SHP77 (cell line): ENCODE measurements at regions not wholly inside any gene's neighbourhood (a gene's known extent, or its start where the extent isn't known, plus 50 kb on each side); places are given as distances from the start of the nearest gene placed in this dataset.

Experiments
- DNase-seq, 2 experiments: peaks; one replicate each; lab custom pipeline; 2025; lab: John Stamatoyannopoulos, UW

DNA sequence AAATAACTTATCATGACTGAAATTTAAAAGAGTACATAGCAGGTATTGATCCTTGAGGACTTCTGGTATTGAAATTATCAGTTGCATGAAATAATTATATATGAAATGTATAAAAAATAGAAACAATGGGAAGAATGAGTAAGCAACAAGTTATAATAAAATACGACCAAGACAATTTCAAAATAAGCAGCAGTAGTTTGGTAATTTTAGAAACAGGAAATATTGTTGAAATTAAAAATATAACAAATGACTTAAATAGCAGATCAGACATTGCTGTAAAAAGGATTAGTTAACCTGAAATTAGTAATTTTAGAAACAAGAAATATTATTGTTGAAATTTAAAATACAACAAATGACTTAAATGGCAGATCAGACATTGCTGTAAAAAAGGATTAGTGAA is 152.3 kb downstream of the BTC start:
- no peak for DNase-seq

DNA sequence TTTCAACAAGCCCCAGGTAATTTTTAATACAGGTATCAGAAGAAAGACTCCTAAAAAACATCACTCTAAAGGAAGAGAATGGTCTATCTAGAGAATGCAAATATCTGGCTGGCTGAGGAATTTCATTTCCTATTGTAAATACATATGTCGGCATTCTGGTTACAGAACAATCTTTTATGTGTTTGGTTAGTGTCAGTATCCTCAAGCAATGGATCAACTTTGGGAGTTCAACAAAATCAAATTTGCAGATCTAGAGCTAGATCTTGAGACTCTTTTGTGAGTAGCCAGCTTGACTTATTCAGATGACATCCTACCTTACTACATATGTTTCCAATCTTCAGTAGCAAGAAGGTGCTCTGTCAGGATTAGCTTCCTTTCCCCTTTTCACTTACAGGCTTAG is 145.1 kb downstream of the BTC start:
- no peak for DNase-seq

DNA sequence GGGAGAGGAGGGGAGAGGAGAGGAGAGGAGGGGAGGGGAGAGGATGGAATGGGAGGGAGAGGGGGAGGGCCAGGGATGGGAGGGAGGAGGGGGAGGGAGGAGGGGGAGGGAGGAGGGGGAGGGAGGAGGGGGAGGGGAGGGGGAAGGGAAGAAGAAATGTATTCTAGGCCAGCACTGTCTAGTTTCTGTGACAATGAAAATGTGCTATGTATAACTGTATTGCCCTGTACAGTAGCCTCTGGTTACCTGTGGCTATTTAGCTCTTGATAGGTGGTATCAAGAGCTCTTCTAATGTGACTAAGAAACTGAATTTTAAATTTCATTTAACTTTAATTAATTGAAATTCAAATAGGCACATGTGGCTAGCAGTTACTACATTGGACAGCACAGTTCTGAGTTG is 143.1 kb downstream of the BTC start:
- DNase-seq, result no peak

DNA sequence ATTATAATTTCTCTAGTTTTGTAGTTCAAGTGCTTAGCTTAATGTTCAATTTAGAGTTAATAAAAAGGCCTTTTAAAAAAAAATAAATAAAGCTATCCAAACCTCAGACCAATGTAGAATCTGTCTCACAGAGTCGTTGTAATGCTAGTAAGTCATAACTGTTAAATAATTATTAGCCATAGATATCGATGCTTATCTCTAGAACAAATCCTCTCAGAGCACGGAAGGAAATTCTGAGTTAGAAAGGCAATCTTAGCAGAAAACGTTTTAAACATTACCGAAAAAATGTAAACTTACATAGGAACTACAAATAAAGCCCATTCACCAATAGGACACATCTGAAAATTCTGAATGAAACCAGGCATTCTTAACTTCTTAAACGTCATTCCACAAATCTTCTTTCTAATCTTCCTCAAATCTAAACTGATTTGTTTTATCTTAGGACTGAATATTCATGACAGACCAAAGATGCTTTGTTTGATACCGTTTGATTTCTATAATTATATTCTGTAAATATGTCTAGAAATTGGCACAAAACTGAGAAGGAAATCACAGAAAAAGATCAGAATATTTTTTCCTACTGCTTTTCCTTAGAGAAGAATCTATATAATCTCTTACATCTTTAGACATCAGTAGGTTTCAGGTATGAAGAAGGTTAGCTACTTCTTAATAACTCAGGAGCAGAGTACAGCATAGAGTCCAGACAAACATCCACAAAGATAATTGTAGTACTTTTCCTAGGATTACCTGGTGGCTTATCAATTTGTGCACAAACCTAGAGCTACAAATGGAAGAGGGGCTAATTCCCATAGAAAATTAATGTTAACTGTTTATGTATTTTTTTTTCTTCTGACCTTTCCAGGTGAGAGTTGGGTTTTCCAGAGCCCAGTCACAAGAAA is 140.7 kb downstream of the BTC start:
- DNase-seq, result no peak

DNA sequence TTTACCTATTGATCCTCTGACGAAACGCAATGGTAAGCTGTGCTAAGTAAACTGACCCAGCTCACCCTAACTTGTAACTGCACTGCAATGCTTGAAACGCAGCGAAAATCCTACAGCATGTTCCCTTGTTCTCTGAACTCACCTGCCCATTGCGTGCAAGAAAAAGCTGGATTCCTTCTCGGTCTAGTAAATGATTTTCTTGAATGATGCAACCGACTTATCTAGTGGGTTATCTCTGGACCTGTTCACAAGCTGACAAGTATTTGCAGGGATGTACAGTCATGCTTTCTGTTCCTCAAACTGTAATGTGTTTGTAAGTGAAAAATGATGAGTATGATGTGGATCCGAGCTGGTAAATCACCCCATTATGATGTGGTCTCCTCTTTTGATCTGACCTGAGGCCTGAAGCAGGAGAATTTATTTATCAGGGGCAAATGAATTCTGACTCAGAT is 140.1 kb downstream of the BTC start:
- no peak for DNase-seq

DNA sequence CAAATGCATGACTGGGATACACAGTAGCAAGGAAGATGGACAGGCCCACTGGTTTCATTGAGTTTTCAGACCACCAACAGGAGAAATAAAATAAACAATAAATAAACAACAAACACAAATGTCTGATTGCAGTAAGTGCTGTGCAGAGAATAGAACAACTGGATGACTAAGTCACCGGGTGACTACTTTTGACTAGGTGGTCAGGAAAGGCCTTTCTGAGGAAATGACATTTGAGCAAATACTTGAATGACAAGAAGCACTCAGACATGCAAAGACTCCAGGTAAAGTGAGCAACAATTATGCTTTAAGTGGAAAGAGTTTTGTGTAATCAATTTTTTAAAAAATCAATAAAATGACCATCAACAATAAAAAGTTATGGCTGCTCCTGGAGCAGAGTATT is 137.7 kb downstream of the BTC start:
- no peak for DNase-seq

DNA sequence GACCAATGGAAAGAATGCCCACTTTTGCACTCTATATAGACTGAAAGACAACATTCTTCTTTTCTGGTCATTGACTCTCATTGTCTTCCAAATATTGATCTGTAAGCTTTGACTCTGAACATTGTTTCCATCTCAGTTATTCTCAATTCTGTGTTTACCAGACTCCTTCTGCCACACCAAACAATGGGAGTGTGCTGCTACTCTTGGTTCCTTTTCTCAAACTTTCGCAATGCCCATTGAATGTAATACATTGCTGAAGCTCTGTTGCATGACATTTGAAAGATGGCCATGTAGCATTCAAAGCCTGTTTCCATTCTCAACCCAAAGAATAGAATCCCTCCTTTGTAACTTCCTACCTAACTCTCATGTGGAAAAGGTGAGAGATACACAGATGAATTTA is 136.2 kb downstream of the BTC start:
- no peak for DNase-seq

DNA sequence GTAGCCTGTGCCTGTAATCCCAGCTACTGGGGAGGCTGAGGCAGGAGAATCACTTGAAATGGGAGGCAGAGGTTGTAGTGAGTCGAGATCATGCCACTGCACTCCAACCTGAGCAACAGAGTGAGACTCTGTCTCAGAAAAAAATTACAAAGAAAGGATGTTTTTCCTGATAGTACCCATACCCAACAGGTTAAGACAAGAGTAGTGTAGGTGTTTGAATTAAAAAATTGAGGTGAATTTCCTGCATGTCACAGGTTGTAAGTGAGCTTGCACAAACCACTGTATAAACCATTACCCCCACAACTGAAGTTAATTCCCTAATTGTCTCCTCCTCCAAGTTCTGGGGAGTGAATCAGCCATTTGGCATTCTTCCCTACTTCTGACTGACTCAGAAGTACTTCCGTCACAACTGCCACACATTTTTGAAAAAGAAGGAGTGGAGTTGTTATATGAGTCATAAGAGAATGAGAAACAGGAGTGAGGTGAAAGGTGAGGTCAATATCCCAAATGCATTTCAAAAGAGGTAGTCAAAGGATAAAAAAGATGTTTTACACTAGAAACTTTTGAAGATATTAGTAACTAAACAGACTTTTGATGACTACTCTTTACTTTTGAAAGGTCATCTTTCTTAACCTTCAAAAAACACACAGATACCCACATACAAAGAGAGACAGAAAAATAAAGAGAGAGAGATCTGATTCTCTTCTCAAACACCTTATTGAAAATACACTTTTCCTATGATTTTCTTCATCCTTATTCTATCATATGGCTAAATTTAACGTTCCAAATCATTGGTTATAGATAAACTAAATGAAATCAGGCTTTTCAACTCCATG is 134.5 kb downstream of the BTC start:
- DNase-seq, result no peak

DNA sequence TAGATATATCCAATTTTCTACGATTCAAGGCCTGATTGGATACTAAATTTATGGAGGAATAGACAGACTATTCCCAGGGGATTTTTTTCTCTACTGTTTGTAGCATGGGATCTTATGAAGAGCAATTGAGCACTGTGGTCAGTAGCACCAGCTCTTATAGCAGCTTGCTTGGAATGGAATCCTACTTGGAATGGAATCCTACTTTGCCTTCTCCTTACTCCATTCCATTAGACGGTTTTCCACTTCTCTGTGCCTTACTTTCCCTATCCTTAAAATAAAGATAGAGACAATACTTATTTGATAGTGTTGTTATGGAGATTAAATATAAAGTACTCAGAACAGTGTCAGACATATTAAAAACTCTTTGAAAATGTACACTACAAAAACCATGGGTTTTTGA is 133.5 kb downstream of the BTC start:
- no peak for DNase-seq

DNA sequence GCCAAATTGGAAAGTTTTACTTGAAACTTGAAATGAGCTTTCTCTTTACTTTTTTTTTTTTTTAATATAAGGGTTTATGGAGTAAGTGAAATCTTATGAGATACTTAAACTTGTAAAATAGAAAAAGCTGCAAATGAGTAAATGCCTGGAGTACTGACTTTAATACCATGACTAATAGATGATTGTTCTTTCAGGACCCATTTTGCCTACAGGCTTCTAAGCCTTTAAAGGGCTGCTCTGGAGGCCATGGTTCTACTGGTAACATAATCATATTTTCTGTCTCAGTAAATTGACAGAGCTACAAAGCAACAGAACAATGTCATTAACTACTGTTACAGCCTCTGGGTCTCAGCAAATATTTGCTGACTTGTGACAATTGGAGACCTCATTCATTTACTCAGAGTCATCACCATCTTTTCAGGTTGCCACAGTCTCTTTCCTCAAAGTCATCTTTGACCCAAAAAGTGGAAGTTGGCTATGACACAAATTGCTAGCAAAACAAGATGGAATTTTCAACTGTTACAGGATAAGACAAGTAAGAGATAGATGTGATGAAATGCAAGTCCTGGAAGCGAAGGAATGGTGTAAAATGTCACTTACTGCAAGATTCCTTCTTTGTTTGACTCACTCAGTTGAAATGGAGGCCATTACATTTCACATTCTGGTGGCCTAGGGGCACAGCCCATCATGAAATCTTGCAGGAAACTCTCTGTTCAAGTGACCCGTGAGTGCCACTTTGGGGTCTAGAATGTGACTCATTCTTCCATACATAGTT is 132.7 kb downstream of the BTC start:
- DNase-seq, result no peak

DNA sequence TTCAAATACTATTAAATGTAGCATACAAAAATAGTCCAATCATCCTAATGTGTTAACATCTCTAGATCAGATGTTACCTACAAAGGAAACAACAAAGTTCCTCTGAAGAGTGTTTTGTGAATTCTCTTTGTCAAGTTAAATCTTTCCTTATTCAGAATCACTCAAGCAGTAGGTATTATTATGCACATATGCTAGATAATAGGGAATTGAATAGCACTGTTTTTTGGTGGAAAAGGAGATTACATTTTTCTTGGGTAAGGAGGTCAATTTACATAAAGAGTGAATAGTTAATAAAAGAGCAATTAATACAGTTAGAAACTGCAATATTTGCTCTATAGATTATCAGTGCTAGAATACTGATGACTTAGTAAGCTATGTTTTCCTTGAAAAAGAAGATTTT is 130.7 kb downstream of the BTC start:
- DNase-seq, result no peak

DNA sequence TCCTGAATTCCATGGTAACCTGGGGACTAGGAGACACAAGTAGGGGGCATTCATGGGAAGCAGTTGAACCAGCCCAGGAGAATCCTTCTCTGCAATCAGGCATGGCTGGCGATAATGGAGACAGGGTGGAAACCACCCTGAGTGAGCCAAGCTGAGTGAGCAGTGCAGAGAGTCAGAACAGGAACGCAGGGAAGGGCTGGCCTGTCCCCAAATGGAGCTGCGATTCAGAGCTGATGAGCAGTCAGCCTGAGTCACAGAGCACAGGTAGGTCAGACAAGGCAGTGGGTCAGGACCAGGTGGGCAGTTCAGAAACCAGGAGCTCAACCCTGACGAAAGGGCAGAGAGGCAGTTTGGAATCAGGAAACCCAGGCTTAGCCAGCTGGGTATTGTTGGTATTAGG is 129.0 kb downstream of the BTC start:
- DNase-seq, result no peak

DNA sequence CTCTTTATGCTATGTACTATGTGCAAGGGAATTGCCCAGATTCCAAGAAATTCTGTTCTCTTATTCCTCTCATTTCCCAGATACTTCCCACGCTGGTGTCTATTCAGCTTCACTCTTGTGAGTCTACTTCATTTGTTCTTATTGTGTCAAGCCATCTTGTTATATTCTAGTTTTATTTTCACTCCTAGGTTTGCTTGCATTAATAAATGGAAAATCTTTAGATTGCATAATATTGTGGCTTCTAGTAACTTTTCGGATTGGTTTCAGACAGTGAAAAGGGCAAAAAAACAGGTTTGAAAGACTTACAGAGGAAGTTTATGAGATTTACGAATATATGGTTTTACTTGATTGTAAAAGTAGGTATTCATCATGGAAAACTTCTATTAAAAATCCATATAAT is 128.4 kb downstream of the BTC start:
- DNase-seq, result no peak

DNA sequence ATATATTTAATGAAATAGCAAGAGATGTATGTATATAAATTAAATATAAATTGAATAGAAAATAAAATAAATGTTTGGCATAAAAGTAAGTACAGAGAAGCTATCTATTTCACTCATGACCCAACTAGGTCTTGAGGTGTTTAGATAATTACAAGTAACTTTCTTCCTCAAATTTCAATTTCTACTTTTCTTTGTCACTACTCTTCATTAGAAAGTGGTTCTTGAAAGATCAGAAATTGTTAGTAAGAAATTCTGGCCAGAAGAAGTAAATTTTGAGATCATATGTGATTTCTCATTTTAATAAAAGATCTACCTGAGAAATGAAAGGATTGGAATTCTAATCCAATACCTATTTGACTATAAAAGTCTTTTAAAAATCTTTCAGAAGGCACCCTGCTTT is 126.9 kb downstream of the BTC start:
- DNase-seq, result no peak

DNA sequence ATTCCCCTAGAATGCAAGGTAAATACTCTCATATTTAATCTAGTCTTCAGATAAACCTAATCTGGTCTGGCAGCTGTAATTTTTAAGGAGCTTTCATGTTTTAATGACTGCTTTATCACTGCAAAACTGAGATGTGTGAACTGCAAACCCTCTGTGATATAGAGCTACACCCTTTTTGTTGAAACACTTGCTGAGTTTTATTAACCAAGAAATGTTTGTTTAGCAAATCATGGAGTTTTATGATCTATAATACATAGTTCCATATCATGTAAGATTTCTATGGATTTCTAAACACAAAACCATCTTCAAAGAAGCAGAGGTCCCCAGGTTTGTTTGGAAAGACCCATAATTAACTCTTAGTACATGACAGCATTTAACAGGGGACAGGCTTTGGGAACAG is 126.4 kb downstream of the BTC start:
- DNase-seq, result no peak

DNA sequence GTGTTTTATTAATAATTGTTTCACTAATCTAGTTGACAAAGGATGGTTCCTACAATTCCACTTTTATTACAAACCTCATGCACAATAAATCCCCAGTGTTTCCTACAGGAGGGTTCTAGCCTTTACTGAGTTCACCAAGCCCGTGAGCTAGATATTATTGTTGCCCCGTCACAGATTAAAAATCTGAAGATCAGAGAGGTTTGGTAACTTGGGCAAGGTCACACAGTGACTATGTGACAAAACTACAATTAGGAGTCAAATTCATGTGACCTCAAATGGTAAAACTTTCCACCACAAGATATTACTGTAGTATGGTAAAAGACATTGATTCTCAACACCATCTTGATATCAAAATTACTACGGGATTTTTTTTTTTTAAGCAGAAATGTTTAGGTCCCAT is 124.6 kb downstream of the BTC start:
- DNase-seq, result no peak

DNA sequence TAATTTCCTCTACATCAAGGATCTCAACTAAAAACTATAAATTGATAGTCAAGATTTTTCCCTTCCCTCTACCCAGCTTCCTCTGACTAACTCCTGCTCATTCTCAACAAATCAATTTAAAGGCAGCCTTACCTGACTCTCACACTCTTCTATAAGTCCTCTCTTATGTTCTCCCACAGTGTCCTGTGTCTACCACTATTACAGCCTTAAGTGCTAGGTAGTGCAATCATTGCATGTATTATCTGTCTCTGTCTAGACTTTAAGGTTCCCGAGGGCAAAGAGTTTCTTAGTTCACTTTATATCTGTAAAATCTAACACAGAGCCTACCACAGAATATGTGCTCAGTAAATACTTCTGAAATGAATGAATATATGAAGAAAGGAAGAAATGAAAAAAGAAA is 123.7 kb downstream of the BTC start:
- no peak for DNase-seq

DNA sequence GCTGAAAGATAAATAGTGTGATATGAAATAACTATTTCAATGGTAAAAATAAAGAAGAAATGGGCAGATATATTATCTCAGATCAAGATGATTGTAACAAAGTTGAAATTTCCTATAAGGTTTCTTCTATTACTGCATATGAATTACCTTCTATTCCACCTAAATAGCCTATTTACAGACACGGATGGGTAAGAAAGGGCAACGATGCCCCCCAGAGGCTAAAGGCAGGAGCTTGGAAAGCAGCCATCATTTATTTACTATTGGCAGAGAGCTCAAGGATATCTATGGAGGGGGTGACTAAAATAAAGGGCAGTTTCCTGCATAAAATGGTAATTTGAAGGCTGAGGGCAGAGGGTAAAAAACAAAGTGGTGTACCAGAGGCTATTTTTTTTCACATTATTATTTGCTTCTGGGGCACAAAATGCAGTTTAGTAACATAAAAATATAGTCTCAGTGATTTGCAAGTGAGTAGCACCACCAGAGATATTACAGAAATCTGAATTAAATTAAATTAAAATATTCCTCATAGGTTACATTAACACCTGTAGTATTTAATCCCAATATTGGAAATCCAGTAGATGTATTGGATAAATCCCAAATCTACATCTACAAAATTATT is 123.1 kb downstream of the BTC start:
- peak; percentile 48 to 50 for DNase-seq

DNA sequence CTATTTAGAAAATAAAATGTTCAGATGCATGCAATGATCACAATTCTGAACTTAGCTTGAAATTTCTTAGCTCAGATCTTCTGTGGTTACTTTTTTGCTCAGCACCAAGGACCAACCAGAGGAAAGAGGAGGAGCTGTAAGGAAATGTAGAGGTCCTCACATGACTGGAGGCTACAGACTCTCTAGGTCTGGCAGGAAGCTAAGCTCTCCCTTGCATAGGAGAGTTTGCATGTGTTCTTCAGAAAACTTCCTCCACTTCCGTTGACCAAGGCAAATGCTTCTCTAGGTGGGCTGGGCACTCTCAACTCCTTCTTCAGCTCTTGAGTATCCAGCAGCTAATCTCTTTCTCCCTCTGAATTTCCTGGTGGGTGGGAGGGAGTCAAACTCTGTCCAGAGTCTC is 119.6 kb downstream of the BTC start:
- no peak for DNase-seq

DNA sequence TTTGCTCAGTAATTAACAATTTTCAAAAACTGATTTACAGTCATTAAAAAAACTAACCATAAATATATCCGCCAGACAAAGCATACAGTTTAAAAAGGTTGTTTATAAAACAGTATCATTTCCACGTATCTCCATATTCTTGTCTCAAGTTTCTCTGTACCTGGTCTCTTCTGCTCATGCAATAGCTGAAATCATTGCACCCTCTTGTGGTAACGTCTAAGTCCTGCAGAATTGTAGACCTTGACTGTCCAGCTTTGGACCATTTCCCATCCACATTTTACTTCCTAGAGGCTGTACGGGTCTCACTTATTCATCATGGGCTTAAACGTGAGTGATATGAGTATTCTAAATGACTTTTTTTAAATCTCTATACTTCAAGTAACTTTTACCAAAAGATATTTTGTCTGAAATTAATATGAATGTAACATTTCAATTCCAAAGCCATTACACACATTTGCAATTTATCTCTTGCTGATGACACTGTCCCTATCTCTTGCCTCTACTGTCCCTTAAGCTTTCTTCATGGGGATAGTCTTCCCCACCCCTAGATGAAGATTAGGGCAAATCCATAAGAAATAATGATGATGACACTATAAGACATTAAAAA is 118.5 kb downstream of the BTC start:
- DNase-seq, result peak; percentile 37 to 41

DNA sequence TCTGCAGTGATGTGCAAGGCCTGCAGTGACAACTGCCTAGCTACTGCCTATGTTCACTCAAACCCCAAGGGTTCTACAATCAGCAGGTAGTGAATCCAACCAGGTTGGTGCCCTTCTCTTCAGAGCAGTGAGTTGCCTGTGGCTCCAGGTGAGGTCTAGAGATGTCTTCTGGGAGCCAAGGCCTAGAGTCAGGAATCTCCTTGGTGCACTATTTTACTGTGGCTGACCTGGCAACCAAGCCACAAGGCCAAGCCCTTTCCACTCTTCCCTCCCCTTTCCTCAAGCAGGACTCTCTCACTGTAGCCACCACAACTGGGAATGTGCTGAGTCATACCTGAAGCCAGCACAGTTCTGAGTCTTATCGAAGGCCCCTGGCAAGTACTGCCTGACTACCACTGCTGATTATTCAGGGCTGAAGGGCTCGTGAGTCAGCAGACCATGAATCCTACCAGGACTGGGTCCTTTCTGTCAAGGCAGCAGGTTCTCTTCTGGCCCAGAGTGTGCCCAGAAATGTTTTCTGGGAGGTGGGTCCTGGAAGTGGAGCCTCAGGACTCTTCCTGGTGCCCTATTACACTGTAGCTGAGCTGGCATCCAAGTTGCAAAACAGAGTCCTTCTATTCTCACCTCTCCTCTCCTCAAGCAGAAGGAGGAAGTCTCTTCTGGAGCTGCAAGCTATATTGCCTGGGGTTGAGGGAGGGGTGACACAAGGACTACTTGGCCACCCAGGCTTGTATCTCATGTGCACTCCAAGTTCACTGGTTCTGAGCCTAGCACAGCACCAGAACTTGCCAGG is 111.6 kb downstream of the BTC start:
- peak; percentile 3 to 34 for DNase-seq
